ENCODE measurements at regions not wholly inside any gene's neighbourhood (a gene's known extent, or its start where the extent isn't known, plus 50 kb on each side); places are given as distances from the start of the nearest gene placed in this dataset.

DNA sequence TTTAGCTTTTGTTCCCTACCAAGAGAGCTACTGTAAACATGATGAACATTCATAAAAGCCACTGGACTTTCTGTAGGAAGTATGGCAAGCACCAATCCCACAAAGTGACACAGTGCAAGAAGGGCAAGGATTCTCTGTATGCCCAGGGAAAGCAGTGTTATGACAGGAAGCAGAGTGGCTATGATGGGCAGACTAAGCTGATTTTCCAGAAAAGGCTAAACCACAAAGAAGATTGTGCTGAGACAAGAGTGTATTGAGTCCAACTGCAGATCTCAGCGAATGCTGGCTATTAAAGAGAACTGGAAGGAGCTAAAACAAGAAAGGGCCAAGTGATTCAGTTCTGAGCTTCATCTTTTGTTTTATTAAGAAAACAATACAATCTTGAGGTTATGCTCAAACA, 60.5 kb upstream of the EFCAB3 start:
- H3K4me3 ChIP-seq (ENCODE audit: low read depth in 2 of 2, low read length in 2 of 2): no peak overlapping the region
- no peaks in the 10 kb centered on the region for H3K36me3 ChIP-seq (ENCODE audit: control insufficient read depth, insufficient read depth, low read length)
- peaks cover 36% of the 10 kb centered on the region for H3K27me3 ChIP-seq (ENCODE audit: control insufficient read depth, insufficient read depth, low read length)
- no peak for TF ChIP-seq POLR2AphosphoS5 (IDR thresholded peaks at IDR 0.05; ENCODE audit: low read depth, low read length)
- TF ChIP-seq, protein P1, sequence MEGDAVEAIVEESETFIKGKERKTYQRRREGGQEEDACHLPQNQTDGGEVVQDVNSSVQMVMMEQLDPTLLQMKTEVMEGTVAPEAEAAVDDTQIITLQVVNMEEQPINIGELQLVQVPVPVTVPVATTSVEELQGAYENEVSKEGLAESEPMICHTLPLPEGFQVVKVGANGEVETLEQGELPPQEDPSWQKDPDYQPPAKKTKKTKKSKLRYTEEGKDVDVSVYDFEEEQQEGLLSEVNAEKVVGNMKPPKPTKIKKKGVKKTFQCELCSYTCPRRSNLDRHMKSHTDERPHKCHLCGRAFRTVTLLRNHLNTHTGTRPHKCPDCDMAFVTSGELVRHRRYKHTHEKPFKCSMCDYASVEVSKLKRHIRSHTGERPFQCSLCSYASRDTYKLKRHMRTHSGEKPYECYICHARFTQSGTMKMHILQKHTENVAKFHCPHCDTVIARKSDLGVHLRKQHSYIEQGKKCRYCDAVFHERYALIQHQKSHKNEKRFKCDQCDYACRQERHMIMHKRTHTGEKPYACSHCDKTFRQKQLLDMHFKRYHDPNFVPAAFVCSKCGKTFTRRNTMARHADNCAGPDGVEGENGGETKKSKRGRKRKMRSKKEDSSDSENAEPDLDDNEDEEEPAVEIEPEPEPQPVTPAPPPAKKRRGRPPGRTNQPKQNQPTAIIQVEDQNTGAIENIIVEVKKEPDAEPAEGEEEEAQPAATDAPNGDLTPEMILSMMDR (IDR thresholded peaks at IDR 0.05): no peak
- no peak for TF ChIP-seq TCF7L2 (IDR thresholded peaks at IDR 0.05; ENCODE audit: low read depth, low read length)
- TF ChIP-seq SIN3A (IDR thresholded peaks at IDR 0.05; ENCODE audit: borderline replicate concordance, insufficient read depth, low read depth, low read length): no peak
- TF ChIP-seq, protein P2, sequence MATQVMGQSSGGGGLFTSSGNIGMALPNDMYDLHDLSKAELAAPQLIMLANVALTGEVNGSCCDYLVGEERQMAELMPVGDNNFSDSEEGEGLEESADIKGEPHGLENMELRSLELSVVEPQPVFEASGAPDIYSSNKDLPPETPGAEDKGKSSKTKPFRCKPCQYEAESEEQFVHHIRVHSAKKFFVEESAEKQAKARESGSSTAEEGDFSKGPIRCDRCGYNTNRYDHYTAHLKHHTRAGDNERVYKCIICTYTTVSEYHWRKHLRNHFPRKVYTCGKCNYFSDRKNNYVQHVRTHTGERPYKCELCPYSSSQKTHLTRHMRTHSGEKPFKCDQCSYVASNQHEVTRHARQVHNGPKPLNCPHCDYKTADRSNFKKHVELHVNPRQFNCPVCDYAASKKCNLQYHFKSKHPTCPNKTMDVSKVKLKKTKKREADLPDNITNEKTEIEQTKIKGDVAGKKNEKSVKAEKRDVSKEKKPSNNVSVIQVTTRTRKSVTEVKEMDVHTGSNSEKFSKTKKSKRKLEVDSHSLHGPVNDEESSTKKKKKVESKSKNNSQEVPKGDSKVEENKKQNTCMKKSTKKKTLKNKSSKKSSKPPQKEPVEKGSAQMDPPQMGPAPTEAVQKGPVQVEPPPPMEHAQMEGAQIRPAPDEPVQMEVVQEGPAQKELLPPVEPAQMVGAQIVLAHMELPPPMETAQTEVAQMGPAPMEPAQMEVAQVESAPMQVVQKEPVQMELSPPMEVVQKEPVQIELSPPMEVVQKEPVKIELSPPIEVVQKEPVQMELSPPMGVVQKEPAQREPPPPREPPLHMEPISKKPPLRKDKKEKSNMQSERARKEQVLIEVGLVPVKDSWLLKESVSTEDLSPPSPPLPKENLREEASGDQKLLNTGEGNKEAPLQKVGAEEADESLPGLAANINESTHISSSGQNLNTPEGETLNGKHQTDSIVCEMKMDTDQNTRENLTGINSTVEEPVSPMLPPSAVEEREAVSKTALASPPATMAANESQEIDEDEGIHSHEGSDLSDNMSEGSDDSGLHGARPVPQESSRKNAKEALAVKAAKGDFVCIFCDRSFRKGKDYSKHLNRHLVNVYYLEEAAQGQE (IDR thresholded peaks at IDR 0.05; ENCODE audit: insufficient read depth in 1 of 2, low read depth in 2 of 2, low read length in 1 of 2): no peak
- ChIA-PET POLR2A (interaction anchor here (0.6 kb wide), 1 partner anchor 639 kb away, joined by 10 read pairs; no protein-coding TSS in a partner anchor), CTCF (no interaction called here)
- in situ Hi-C loops (cut with HindIII; ENCODE audit: low pct_unique_long_range_greater_than_20kb, low sequenced_read_pairs): no loop called here
- ATAC-seq (no peak), DNase-seq (ENCODE audit: low read depth, low spot score) (no peak)
- no peak overlapping the region for H3K27ac ChIP-seq (ENCODE audit: low read length)
- H3K9me3 ChIP-seq (ENCODE audit: control insufficient read depth, insufficient read depth, low read depth, low read length): no peaks in the 10 kb centered on the region
- intact Hi-C loops (cut with micrococcal nuclease; ENCODE audit: unreplicated experiment): no loop called here
- no peaks in the 10 kb centered on the region for H3K4me1 ChIP-seq (ENCODE audit: control insufficient read depth, insufficient read depth, low read length)
- BruUV-seq (replicated peaks): no TSS peak

DNA sequence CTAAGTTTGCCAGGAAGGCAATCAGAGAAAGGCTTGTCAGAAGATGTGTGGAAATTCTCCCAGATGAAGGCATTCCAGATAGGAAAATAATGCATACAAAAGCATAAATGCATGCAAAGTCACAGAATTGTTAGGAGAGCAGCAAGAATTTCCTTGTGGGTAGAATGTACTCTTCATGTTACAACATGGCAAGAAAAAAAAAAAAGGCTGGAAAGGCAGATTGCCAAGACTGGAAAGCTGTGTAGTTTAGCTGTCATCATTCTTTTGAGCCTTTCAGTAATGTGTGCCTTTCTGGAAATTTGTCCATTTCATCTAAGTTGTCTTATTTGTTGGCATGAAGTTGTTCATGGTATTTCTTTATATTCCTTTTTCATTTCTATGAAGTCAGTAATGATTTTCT, 71.0 kb upstream of the EFCAB3 start:
- BruUV-seq (replicated peaks): no TSS peak
- no peak overlapping the region for H3K27ac ChIP-seq (ENCODE audit: low read length)
- no peaks in the 10 kb centered on the region for H3K36me3 ChIP-seq (ENCODE audit: control insufficient read depth, insufficient read depth, low read length)
- H3K27me3 ChIP-seq (ENCODE audit: control insufficient read depth, insufficient read depth, low read length): peaks cover 13% of the 10 kb centered on the region
- H3K4me3 ChIP-seq (ENCODE audit: low read depth in 2 of 2, low read length in 2 of 2): no peak overlapping the region
- no peak for TF ChIP-seq SIN3A (IDR thresholded peaks at IDR 0.05; ENCODE audit: borderline replicate concordance, insufficient read depth, low read depth, low read length)
- POLR2A ChIA-PET: no interaction called here
- DNase-seq (ENCODE audit: low read depth, low spot score) (no peak), ATAC-seq (no peak)
- CTCF ChIA-PET: no interaction called here
- intact Hi-C loops (cut with micrococcal nuclease; ENCODE audit: unreplicated experiment): no loop called here
- H3K4me1 ChIP-seq (ENCODE audit: control insufficient read depth, insufficient read depth, low read length): no peaks in the 10 kb centered on the region
- in situ Hi-C loops (cut with HindIII; ENCODE audit: low pct_unique_long_range_greater_than_20kb, low sequenced_read_pairs): no loop called here
- H3K9me3 ChIP-seq (ENCODE audit: control insufficient read depth, insufficient read depth, low read depth, low read length): no peaks in the 10 kb centered on the region

DNA sequence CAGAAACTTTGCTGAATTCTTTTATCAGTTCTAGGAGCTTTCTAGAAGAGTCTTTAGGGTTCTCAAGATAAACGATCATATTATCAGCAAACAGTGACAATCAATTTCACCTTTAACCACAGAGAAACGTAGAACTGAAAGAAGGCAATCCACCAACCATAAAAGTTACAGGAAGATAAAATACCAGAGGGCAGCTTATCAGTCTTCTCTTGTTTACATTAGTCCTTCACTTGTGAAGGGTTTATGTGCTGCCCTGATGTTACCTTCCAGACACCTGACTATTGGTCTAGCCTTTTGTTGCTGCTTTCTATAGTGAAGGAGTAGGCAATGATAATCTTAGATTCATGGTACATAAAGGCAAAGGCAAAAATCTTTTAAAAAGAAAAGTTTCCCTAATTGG, 73.2 kb upstream of the EFCAB3 start:
- intact Hi-C loops (cut with micrococcal nuclease; ENCODE audit: unreplicated experiment) (no loop called here), in situ Hi-C loops (cut with HindIII; ENCODE audit: low pct_unique_long_range_greater_than_20kb, low sequenced_read_pairs) (no loop called here)
- POLR2A ChIA-PET: no interaction called here
- no peak overlapping the region for H3K4me3 ChIP-seq (ENCODE audit: low read depth in 2 of 2, low read length in 2 of 2)
- TF ChIP-seq POLR2AphosphoS5 (IDR thresholded peaks at IDR 0.05; ENCODE audit: low read depth, low read length) (no peak), TCF7L2 (IDR thresholded peaks at IDR 0.05; ENCODE audit: low read depth, low read length) (no peak), SIN3A (IDR thresholded peaks at IDR 0.05; ENCODE audit: borderline replicate concordance, insufficient read depth, low read depth, low read length) (no peak)
- TF ChIP-seq, protein P1 (IDR thresholded peaks at IDR 0.05): no peak
- TF ChIP-seq, protein P2 (IDR thresholded peaks at IDR 0.05; ENCODE audit: insufficient read depth in 1 of 2, low read depth in 2 of 2, low read length in 1 of 2): no peak
- no peak for DNase-seq (ENCODE audit: low read depth, low spot score)
- no peak overlapping the region for H3K27ac ChIP-seq (ENCODE audit: low read length)
- H3K36me3 ChIP-seq (ENCODE audit: control insufficient read depth, insufficient read depth, low read length): no peaks in the 10 kb centered on the region
- no peaks in the 10 kb centered on the region for H3K9me3 ChIP-seq (ENCODE audit: control insufficient read depth, insufficient read depth, low read depth, low read length)
- CTCF ChIA-PET: no interaction called here
- no TSS peak for BruUV-seq (replicated peaks)
- H3K27me3 ChIP-seq (ENCODE audit: control insufficient read depth, insufficient read depth, low read length): peaks cover 18% of the 10 kb centered on the region
- H3K4me1 ChIP-seq (ENCODE audit: control insufficient read depth, insufficient read depth, low read length): no peaks in the 10 kb centered on the region
- no peak for ATAC-seq
